Putamen (tissue), 1 donor: ENCODE measurements at regions not wholly inside any gene's neighbourhood (a gene's known extent, or its start where the extent isn't known, plus 50 kb on each side); places are given as distances from the start of the nearest gene placed in this dataset.

Source experiments
- DNase-seq: peaks from one replicate; pipeline ENCODE4 v3.0.0-alpha.2; 2016; ENCODE audit warnings: low spot score

GRCh38 chr9:129489838-129490582, 130.9 kb downstream of the C9orf50 start:
- DNase-seq: no peak

GRCh38 chr9:129487658-129488483, 133.0 kb downstream of the C9orf50 start:
- peak; percentile 70 for DNase-seq

DNA sequence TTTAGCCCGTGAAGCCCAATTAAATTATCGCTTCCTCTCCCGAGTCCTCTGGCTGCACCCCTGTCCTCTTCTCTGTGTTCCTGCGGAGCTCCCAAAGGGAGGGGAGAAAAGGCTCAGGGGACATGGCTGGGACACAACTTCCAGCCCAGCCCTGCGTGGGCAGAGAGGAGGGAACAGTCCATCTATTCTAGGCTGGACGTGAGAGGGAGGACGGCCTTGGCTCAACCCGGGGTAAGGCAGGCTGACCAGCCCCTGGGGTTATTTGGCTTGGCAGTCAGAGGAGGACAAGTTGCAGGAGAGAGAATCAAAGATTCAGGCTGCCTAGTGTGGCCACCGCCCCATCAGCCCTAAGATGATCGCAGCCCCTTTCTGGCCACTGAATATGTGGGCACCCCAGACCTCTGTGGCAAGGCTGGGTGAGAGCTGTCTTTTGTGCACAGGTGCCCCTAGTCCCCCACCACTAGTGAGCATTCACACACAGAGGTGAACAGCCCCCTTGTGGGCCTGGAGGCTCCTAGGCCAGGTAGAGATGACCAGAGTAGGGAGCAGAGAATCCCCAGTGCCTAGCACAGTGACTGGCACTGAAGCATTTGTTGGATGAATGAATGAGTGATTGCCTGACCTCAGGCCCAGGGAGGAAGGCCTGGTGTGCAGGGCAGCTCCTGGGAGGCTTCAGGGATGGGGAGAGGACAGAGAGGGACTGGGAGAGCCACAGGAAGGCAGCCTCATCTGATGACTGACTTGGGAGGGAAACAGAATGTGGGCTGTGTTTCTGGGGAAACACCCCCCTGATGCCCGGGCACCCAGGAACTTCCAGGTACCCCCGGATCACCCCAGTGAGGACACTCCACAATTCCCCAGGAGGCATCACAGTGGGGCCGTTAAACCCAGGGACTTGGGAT, 133.9 kb downstream of the C9orf50 start:
- no peak for DNase-seq

DNA sequence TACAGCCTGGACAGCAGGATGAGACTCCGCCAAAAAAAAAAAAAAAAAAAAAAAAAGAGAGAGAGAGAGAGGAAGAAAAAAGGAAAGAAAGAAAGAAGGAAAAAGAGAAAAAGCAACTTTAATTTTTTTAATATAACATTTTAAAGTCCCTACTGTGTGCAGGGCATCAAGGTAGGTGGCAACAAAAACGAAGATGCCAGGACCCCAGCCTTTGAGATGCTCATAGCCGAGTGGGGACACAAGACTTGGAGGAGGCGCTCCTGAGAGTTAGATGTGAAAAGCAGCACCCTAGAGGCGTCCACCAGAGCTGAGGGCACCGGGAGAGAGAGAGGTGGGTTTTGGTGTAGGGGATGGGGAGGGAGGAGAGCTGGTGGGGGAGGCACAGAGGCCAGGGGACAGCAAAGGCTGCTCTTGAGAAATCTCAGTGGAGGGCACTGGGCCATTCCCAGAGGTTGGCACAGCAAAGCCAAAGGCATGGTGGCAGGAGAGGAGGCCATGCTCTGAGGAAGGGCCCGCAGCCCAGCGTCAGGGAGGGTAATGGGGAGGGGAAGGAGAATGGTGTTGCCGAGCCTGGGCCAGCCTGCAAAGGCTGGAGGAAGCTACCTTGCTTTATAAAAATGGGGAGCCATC, 135.6 kb downstream of the C9orf50 start:
- no peak for DNase-seq

DNA sequence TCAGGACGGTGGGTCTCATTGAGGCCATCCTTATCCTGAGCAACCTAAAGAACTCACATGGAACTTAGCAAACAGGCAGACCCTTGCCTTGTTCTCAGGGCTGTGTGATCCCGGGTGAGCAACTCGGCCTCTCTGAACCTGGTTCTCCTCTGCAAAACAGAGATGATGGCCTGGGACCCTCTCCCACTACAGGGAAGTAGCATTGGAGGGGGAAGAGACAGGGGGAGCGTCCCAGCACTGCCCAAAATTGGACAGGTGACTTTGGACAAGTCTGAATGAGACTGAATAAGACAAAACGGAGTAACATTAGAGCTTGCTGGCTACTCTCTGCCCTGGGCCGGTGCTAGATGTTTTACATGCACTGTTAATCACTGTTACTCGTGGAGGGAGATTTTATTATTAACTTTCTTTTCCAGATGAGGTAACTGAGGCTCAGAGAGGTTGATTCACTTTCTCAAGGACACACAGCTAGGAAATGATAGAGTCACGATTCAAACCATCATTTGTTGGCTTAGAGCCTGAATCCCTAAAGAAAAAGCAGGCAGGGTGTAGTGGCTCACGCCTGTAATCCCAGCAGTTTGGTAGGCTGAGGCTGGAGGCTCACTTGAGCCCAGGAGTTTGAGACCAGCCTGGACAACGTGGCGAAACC, 136.4 kb downstream of the C9orf50 start:
- no peak for DNase-seq

- peak; percentile 70 for DNase-seq
These were observed 137.2 kb downstream of the C9orf50 start for GRCh38 chr9:129483415-129484351.

- peak; percentile 82 for DNase-seq
These were observed 138.1 kb downstream of the C9orf50 start for GRCh38 chr9:129482521-129483414.

DNA sequence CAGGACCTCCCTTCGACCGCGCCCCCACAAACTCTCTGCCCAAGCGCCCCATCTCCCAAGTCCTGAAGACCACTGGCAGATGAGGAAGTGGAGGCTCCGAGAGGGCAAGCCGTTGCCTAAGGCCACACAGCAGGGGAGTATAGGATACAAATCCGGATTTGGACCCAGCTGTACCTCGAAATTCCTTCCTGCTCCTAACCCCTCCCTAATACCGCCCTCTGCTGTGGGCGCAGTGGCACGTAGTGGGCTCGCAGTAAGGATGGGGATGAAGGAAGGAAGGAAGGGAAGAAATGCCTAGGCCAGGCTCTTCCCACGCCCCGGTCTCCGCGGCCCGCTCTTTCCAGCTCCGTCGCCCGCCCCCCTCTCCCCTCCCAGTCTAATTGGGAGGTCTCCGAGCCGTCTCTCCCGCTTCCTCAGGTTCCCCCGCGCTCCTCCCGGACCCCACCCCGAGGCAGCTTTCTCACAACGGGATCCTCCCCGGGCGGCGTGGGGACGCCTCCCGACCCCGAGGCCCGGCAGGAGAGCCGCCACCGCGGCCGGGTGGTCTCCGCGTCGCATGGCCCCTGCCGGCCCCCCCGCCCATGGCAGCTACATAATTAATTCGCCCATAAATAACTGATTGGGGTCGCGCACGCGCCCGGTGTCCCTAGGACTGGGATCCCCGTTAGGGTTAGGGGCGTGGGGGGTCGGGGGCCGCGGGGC, 138.9 kb downstream of the C9orf50 start:
- DNase-seq: no peak

DNA sequence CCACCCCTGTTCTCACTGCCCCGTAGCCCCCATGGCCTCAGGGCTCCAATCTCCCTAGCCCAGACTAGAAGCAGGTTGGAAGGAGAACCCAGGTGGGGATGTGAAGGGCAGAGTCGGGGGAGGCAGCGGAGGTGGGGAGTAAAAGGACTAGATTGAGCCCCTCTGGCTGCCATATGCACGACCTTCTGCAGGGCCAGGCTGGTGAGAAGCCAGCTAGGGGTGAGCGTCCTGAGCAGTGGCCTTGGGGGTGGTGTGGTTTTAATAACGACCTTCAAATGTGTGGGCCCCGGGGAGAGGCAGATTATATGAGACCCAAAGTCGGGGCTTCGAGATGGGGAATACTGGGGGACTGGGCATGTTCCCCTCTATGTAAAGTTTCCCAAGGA, 139.5 kb downstream of the C9orf50 start:
- no peak for DNase-seq

DNA sequence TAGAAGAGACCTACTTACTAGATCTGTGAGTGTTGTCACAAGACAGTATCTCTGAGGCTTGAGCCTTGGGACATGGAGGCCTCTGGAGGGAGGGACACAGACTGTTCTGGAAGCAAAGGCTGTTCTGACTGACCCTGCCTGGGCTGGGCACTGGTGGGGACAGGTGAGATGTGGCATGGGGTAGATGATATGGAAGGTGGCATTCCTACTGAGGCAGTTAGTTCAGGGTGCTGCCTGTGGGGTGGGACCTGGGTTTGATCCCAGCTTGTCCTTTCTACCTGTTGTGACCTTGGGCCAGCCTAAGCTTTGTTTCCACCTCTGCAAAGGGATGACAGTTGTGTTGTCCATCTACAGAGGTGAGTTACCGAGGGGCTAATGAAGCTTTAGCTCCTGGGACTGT, 140.2 kb downstream of the C9orf50 start:
- no peak for DNase-seq

DNA sequence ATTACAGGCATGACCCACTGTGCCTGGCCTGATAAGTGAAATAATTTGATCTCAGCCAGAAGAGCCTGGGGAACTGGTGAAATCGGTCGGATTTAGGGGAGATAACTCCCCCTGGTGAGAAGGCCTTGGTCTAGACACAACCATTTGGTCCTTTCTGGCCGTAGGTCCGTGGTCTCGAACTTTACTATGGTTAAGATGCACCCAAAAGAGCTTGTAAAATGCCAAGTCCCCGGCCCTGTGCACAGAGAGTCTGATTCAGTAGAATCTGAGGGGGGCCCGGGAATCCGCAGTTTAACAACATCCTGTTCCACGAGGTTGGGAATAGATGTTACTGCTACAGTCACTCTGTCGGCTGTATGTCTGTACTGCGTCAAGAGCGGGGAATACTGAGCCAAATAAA, 140.7 kb downstream of the C9orf50 start:
- no peak for DNase-seq

DNA sequence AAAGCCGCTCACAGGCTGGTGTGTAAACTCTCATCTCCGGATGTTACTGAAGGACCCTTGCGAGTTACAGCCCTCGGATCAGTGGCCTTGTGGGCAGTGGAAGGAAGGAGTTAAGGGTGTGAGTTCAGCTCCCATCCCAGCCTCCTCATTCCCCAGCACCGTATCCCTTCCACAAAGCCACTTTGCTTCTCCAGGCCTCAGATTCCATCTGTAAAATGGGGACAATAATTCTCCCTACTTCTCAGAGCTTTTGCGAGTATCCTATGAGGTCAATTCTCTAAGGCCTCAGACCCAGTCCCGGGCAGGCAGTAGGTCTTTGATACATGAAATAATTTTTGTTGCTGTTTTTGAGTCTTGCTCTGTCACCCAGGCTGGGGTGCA, 141.3 kb downstream of the C9orf50 start:
- DNase-seq: no peak

DNA sequence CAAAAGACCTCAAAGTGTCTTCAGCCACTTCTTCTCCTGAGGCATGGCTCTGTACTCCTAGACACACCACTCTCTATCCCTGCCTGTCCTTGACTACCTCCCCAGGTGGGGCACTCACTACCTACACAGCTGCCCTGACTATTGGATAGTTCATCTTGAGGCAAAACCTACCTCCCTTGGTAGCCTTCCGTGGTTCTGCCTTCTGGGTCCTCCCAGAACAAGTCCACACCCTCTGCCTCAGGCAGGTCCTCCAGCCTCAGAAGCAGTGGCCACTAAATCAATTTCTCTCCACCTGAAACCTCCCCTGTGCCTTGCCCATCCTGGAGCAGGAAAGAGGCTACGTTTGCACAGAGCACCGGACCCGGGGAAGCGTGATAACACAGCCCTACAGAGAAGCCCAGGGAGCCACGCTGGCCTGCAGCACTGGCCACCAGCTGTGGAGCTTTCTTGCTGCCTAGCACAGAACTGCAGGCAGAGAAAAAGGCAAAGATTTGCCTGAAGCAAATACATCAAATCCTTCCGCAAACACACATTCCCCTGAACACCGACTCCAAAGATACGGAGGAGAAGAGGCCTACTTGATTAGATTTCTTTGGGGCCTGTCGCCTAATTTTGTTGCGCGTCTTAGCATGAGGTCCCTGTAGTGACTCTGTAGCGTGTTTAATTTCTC, 141.8 kb downstream of the C9orf50 start:
- DNase-seq: no peak

DNA sequence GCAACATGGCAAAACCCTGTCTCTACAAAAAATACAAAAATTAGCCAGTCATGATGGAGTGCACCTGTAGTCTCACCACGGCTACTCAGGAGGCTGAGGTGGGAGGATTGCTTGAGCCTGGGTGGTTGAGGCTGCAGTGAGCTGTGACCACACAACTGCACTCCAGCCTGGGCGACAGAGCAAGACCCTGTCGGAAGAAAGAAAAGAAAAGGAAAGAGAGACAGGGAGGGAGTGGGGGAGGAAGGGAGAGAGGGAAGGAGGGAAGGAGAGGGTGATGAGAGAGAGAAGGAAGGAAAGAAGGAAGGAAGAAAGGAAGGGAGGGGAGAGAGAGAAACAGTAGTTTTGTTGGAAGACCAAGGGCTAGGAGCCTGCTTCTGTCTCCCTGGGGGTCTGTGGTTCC, 142.4 kb downstream of the C9orf50 start:
- no peak for DNase-seq

- DNase-seq: no peak
These were observed 143.9 kb downstream of the C9orf50 start for GRCh38 chr9:129476821-129477611.

GRCh38 chr9:129474740-129475404, 146.0 kb downstream of the C9orf50 start:
- DNase-seq: no peak
